Psoas muscle (tissue), 7 donors: ENCODE measurements at regions not wholly inside any gene's neighbourhood (a gene's known extent, or its start where the extent isn't known, plus 50 kb on each side); places are given as distances from the start of the nearest gene placed in this dataset.

ENCODE experiments used
- ATAC-seq, 4 donors: fragments of 200-7000 bp; cut with Tn5 transposase; one replicate each; pipeline ENCODE4 v1.9.1; 2020; ENCODE audit warnings: moderate library complexity in 3 of 4, mild to moderate bottlenecking in 2 of 4
- DNase-seq, 2 donors: peaks; one replicate each; pipeline ENCODE4 v3.0.0-alpha.2; 2020
- H3K27ac ChIP-seq: fragments of 200-600 bp; one replicate; pipeline ENCODE4 v1.8.0; 2022
- H3K27me3 ChIP-seq, 3 donors: fragments of 200-600 bp in 1 of 3; one replicate each; pipeline versions ENCODE4 v1.6.1 to v1.8.0; 2013 to 2022; ENCODE audit warnings: low read length in 2 of 3, mild to moderate bottlenecking in 2 of 3, moderate library complexity in 1 of 3; ENCODE audit not compliant: insufficient read depth in 3 of 3
- H3K36me3 ChIP-seq, 2 donors: fragments of 200-600 bp in 1 of 2; one replicate each; pipeline versions ENCODE4 v1.6.1 to v1.8.0; 2013 to 2022; ENCODE audit warnings: low read depth in 1 of 2, mild to moderate bottlenecking in 1 of 2, moderate library complexity in 1 of 2; ENCODE audit not compliant: insufficient read depth in 1 of 2
- H3K4me1 ChIP-seq: fragments of 200-600 bp; one replicate; pipeline ENCODE4 v1.8.0; 2022
- H3K4me3 ChIP-seq: fragments of 200-600 bp; one replicate; pipeline ENCODE4 v1.8.0; 2022; ENCODE audit warnings: mild to moderate bottlenecking
- H3K9me3 ChIP-seq: fragments of 200-600 bp; one replicate; pipeline ENCODE4 v1.8.0; 2022
- WGBS, 3 donors: extraction: QIAGEN DNeasy Blood & Tissue Kit; methylation state at CpG; one replicate each; pipeline versions ENCODE4 v1.1.6 to v1.1.7; 2013; 5-methylcytosine and 5-hydroxymethylcytosine counted together
- intact Hi-C, 2 donors: fragments of 100-400 bp; cut with DNase I; formaldehyde crosslinking; loops; one replicate each; pipeline versions ENCODE4 v1.11.0 to v1.14.2; 2022
- TF ChIP-seq, protein P1 (sequence below): fragments of 200-600 bp; IDR thresholded peaks from one replicate; pipeline ENCODE4 v1.8.0; 2022; ENCODE audit warnings: antibody characterized with exemption
- donor health status: healthy with polysubstance abuse.
- donor health status: DM: no; HTN: no; CAD: no; lungs with moderate emphysema.
- donor health status: Bipolar disorder and iron deficiency.
- donor health status: healthy.
- donor health status: DM: yes; HTN: yes; CAD: no.
- donor health status: DM: no; HTN: no; CAD: no.
- donor health status: DM: yes; HTN: yes; CAD: no.

- TF ChIP-seq, protein P1, sequence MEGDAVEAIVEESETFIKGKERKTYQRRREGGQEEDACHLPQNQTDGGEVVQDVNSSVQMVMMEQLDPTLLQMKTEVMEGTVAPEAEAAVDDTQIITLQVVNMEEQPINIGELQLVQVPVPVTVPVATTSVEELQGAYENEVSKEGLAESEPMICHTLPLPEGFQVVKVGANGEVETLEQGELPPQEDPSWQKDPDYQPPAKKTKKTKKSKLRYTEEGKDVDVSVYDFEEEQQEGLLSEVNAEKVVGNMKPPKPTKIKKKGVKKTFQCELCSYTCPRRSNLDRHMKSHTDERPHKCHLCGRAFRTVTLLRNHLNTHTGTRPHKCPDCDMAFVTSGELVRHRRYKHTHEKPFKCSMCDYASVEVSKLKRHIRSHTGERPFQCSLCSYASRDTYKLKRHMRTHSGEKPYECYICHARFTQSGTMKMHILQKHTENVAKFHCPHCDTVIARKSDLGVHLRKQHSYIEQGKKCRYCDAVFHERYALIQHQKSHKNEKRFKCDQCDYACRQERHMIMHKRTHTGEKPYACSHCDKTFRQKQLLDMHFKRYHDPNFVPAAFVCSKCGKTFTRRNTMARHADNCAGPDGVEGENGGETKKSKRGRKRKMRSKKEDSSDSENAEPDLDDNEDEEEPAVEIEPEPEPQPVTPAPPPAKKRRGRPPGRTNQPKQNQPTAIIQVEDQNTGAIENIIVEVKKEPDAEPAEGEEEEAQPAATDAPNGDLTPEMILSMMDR = no peak
- H3K36me3 ChIP-seq = no peaks in the 10 kb centered on the region
- H3K27ac ChIP-seq = no peak overlapping the region
- no peaks in the 10 kb centered on the region for H3K9me3 ChIP-seq
- H3K27me3 ChIP-seq = no peaks in the 10 kb centered on the region
- DNase-seq = no peak
- intact Hi-C loops = no loop called here
- no peak for ATAC-seq
- no peaks in the 10 kb centered on the region for H3K4me1 ChIP-seq
- WGBS, 3 donors = 53 to 63% (median 55%) methylated on average over 9 of the region's 9 CpGs
- no peak overlapping the region for H3K4me3 ChIP-seq
These were observed 513.5 kb downstream of the AGTPBP1 start for GRCh38 chr9:85228111-85228855.

- Histone ChIP-seq H3K9me3 (no peaks in the 10 kb centered on the region), H3K4me3 (no peak overlapping the region), H3K27me3 (no peaks in the 10 kb centered on the region), H3K36me3 (no peaks in the 10 kb centered on the region), H3K27ac (no peak overlapping the region), H3K4me1 (no peaks in the 10 kb centered on the region)
- TF ChIP-seq, protein P1 = no peak
- intact Hi-C loops = no loop called here
- 72 to 76% (median 74%) methylated on average over 2 of the region's 2 CpGs for WGBS, 3 donors
- ATAC-seq (no peak), DNase-seq (no peak)
These were observed 516.6 kb downstream of the AGTPBP1 start for GRCh38 chr9:85225180-85225579.

DNA sequence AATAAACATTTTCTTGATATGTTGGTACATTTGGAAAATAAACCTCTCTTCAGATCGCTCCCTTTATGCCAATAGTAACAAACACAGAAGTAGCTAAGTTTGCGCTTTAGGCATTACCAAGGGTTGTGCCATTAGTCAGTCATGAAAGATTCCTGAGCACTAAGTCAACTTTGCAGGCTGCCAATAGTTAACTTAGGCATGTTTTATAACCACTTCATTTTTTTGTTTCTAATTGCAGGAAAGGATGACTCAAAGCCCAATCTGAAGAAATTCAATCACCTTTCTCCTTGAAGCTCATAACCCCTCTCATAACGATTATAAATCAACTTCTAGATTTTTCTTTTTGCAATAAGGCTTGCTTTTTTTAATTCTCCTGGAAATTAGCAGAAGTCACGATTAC is 517.0 kb downstream of the AGTPBP1 start:
- H3K36me3 ChIP-seq = no peaks in the 10 kb centered on the region
- intact Hi-C loops = no loop called here
- no peak for DNase-seq
- WGBS, 3 donors = 87 to 93% (median 92%) methylated on average over 4 of the region's 4 CpGs
- no peaks in the 10 kb centered on the region for H3K4me1 ChIP-seq
- ATAC-seq = no peak
- no peak overlapping the region for H3K4me3 ChIP-seq
- TF ChIP-seq, protein P1 = no peak
- H3K27ac ChIP-seq = no peak overlapping the region
- no peaks in the 10 kb centered on the region for H3K9me3 ChIP-seq
- no peaks in the 10 kb centered on the region for H3K27me3 ChIP-seq

- Histone ChIP-seq H3K27me3 (no peaks in the 10 kb centered on the region), H3K4me3 (no peak overlapping the region), H3K36me3 (no peaks in the 10 kb centered on the region), H3K4me1 (no peaks in the 10 kb centered on the region), H3K9me3 (no peaks in the 10 kb centered on the region), H3K27ac (no peak overlapping the region)
- TF ChIP-seq, protein P1 = no peak
- ATAC-seq = no peak
- 86 to 88% (median 87%) methylated on average over 2 of the region's 2 CpGs for WGBS, 3 donors
- intact Hi-C loops = no loop called here
- DNase-seq = no peak
These were observed 517.5 kb downstream of the AGTPBP1 start for GRCh38 chr9:85224301-85224700.
